BJ (cell line): ENCODE measurements at regions not wholly inside any gene's neighbourhood (a gene's known extent, or its start where the extent isn't known, plus 50 kb on each side); places are given as distances from the start of the nearest gene placed in this dataset.

Experiments
- CTCF ChIA-PET: fragments of 350-600 bp; formaldehyde crosslinking; extraction: SDS; loops from one replicate; lab custom pipeline; 2021; ENCODE audit warnings: antibody characterized with exemption, inconsistent platforms; lab: Yijun Ruan, JAX
- POLR2A ChIA-PET: fragments of 300-600 bp; sonication (Branson Sonifier 250); formaldehyde crosslinking; extraction: SDS; loops from one replicate; lab custom pipeline; 2021; ENCODE audit warnings: antibody characterized with exemption; lab: Charles Lee
- DNase-seq: peaks from one replicate; pipeline ENCODE4 v3.0.0-alpha.2; 2011; ENCODE audit warnings: low read depth
- H3K27me3 ChIP-seq: 2 replicates; pipeline ENCODE4 v1.6.0; 2011; ENCODE audit warnings: low read length; ENCODE audit not compliant: control insufficient read depth, insufficient read depth
- H3K36me3 ChIP-seq: 2 replicates; pipeline ENCODE4 v1.5.1; 2011; ENCODE audit warnings: low read length; ENCODE audit not compliant: control insufficient read depth, insufficient read depth
- H3K4me3 ChIP-seq: 2 replicates; pipeline ENCODE4 v1.5.1; 2011; ENCODE audit warnings: low read depth, mild to moderate bottlenecking, control low read depth, low read length
- CTCF ChIP-seq: IDR thresholded peaks from 2 replicates; pipeline ENCODE4 v1.5.1; 2011; ENCODE audit warnings: low read depth, mild to moderate bottlenecking, control low read depth, inconsistent platforms, low read length, moderate library complexity; ENCODE audit not compliant: insufficient read depth

GRCh38 chr1:199357599-199357998 is 669.9 kb upstream of the NR5A2 start:
- ChIA-PET CTCF (interaction anchor here (1.4 kb wide), 1 partner anchor 16 kb away, joined by 3 read pairs; no protein-coding TSS in a partner anchor), POLR2A (no interaction called here)
- no peaks in the 10 kb centered on the region for H3K27me3 ChIP-seq
- DNase-seq: no peak
- no peaks in the 10 kb centered on the region for H3K36me3 ChIP-seq
- H3K4me3 ChIP-seq: no peak overlapping the region
- no peak for TF ChIP-seq CTCF

- TF ChIP-seq CTCF: no peak
- Histone ChIP-seq H3K36me3 (no peaks in the 10 kb centered on the region), H3K4me3 (no peak overlapping the region), H3K27me3 (no peaks in the 10 kb centered on the region)
- ChIA-PET CTCF (no interaction called here), POLR2A (no interaction called here)
- no peak for DNase-seq
These were observed 664.5 kb upstream of the NR5A2 start for GRCh38 chr1:199362996-199363395.

GRCh38 chr1:199373139-199373538 is 654.4 kb upstream of the NR5A2 start:
- DNase-seq: no peak
- no peak for TF ChIP-seq CTCF
- POLR2A ChIA-PET: no interaction called here
- Histone ChIP-seq H3K4me3 (no peak overlapping the region), H3K36me3 (no peaks in the 10 kb centered on the region), H3K27me3 (no peaks in the 10 kb centered on the region)
- CTCF ChIA-PET: no interaction called here

GRCh38 chr1:199377211-199377610 is 650.3 kb upstream of the NR5A2 start:
- no peak for TF ChIP-seq CTCF
- H3K4me3 ChIP-seq: no peak overlapping the region
- ChIA-PET CTCF (no interaction called here), POLR2A (no interaction called here)
- no peak for DNase-seq
- H3K27me3 ChIP-seq: no peaks in the 10 kb centered on the region
- H3K36me3 ChIP-seq: no peaks in the 10 kb centered on the region

- ChIA-PET POLR2A (no interaction called here), CTCF (no interaction called here)
- Histone ChIP-seq H3K27me3 (no peaks in the 10 kb centered on the region), H3K4me3 (no peak overlapping the region), H3K36me3 (no peaks in the 10 kb centered on the region)
- no peak for DNase-seq
- no peak for TF ChIP-seq CTCF
These were observed 643.7 kb upstream of the NR5A2 start for GRCh38 chr1:199383793-199384192.
